Psoas muscle (tissue), 7 donors: ENCODE measurements at regions not wholly inside any gene's neighbourhood (a gene's known extent, or its start where the extent isn't known, plus 50 kb on each side); places are given as distances from the start of the nearest gene placed in this dataset.

Experiments used
- ATAC-seq, 4 donors: fragments of 200-7000 bp; cut with Tn5 transposase; one replicate each; pipeline ENCODE4 v1.9.1; 2020; ENCODE audit warnings: moderate library complexity in 3 of 4, mild to moderate bottlenecking in 2 of 4
- DNase-seq, 2 donors: peaks; one replicate each; pipeline ENCODE4 v3.0.0-alpha.2; 2020
- H3K27ac ChIP-seq: fragments of 200-600 bp; one replicate; pipeline ENCODE4 v1.8.0; 2022
- H3K27me3 ChIP-seq, 3 donors: fragments of 200-600 bp in 1 of 3; one replicate each; pipeline versions ENCODE4 v1.6.1 to v1.8.0; 2013 to 2022; ENCODE audit warnings: low read length in 2 of 3, mild to moderate bottlenecking in 2 of 3, moderate library complexity in 1 of 3; ENCODE audit not compliant: insufficient read depth in 3 of 3
- H3K36me3 ChIP-seq, 2 donors: fragments of 200-600 bp in 1 of 2; one replicate each; pipeline versions ENCODE4 v1.6.1 to v1.8.0; 2013 to 2022; ENCODE audit warnings: low read depth in 1 of 2, mild to moderate bottlenecking in 1 of 2, moderate library complexity in 1 of 2; ENCODE audit not compliant: insufficient read depth in 1 of 2
- H3K4me1 ChIP-seq: fragments of 200-600 bp; one replicate; pipeline ENCODE4 v1.8.0; 2022
- H3K4me3 ChIP-seq: fragments of 200-600 bp; one replicate; pipeline ENCODE4 v1.8.0; 2022; ENCODE audit warnings: mild to moderate bottlenecking
- H3K9me3 ChIP-seq: fragments of 200-600 bp; one replicate; pipeline ENCODE4 v1.8.0; 2022
- WGBS, 3 donors: extraction: QIAGEN DNeasy Blood & Tissue Kit; methylation state at CpG; one replicate each; pipeline versions ENCODE4 v1.1.6 to v1.1.7; 2013; 5-methylcytosine and 5-hydroxymethylcytosine counted together
- intact Hi-C, 2 donors: fragments of 100-400 bp; cut with DNase I; formaldehyde crosslinking; loops; one replicate each; pipeline versions ENCODE4 v1.11.0 to v1.14.2; 2022
- TF ChIP-seq, protein P1 (sequence below): fragments of 200-600 bp; IDR thresholded peaks from one replicate; pipeline ENCODE4 v1.8.0; 2022; ENCODE audit warnings: antibody characterized with exemption
- donor health status: healthy with polysubstance abuse.
- donor health status: DM: no; HTN: no; CAD: no; lungs with moderate emphysema.
- donor health status: Bipolar disorder and iron deficiency.
- donor health status: healthy.
- donor health status: DM: yes; HTN: yes; CAD: no.
- donor health status: DM: no; HTN: no; CAD: no.
- donor health status: DM: yes; HTN: yes; CAD: no.

GRCh38 chr10:120998782-120999285 is 147.7 kb downstream of the WDR11 start:
- no peaks in the 10 kb centered on the region for H3K4me1 ChIP-seq
- no peaks in the 10 kb centered on the region for H3K36me3 ChIP-seq
- intact Hi-C loops = loop anchor here in 1 of 2 donors (10.0 kb wide), 1 partner anchor 1746 kb away; no protein-coding TSS in a partner anchor
- peaks cover 7% of the 10 kb centered on the region for H3K9me3 ChIP-seq
- ATAC-seq (no peak), DNase-seq (no peak)
- no peak overlapping the region for H3K27ac ChIP-seq
- 85 to 89% (median 85%) methylated on average over 6 of the region's 6 CpGs for WGBS, 3 donors
- H3K4me3 ChIP-seq = no peak overlapping the region
- H3K27me3 ChIP-seq = peaks cover 0 to 1% (median 0%) of the 10 kb centered on the region in 3 donors
- TF ChIP-seq, protein P1, sequence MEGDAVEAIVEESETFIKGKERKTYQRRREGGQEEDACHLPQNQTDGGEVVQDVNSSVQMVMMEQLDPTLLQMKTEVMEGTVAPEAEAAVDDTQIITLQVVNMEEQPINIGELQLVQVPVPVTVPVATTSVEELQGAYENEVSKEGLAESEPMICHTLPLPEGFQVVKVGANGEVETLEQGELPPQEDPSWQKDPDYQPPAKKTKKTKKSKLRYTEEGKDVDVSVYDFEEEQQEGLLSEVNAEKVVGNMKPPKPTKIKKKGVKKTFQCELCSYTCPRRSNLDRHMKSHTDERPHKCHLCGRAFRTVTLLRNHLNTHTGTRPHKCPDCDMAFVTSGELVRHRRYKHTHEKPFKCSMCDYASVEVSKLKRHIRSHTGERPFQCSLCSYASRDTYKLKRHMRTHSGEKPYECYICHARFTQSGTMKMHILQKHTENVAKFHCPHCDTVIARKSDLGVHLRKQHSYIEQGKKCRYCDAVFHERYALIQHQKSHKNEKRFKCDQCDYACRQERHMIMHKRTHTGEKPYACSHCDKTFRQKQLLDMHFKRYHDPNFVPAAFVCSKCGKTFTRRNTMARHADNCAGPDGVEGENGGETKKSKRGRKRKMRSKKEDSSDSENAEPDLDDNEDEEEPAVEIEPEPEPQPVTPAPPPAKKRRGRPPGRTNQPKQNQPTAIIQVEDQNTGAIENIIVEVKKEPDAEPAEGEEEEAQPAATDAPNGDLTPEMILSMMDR = no peak

GRCh38 chr10:120999868-121000267 is 148.7 kb downstream of the WDR11 start:
- TF ChIP-seq, protein P1 = no peak
- WGBS, 3 donors = 74 to 79% (median 77%) methylated on average over 6 of the region's 6 CpGs
- no peak for DNase-seq

DNA sequence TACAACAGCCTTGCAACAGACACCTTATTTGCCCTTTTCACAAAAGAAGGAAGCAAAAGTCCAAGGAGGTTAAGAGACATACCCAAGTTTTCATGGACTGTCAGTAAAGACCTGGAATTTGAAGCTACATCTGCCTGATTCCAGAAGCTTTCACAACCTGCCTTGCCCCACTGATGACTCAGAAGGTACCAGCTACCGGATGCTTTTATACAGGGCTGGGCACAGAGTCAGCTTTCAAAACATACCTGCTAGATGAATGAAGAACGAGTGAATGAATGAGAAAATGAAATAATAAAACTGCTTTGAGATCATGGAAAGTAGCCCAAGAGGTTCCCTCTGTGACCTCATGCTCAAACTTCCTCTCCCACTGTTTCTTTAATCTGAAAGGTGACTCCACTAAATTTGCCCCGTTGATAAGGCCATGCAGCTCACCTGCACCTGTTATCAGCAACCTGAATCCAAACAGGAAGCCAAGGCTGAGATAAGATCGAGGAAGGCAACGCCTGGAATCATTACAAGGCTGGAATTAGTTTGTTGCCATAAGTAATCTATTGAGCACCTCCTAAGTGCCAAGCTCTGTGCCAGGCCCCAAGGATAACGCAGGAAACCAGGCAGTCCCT is 151.5 kb downstream of the WDR11 start:
- DNase-seq (no peak), ATAC-seq (no peak)
- intact Hi-C loops = no loop called here
- H3K36me3 ChIP-seq = no peaks in the 10 kb centered on the region
- H3K4me1 ChIP-seq = no peaks in the 10 kb centered on the region
- no peak overlapping the region for H3K27ac ChIP-seq
- TF ChIP-seq, protein P1 = no peak
- peaks cover 0 to under 1% (median 0%) of the 10 kb centered on the region in 3 donors for H3K27me3 ChIP-seq
- H3K4me3 ChIP-seq = no peak overlapping the region
- WGBS, 3 donors = 69 to 70% (median 70%) methylated on average over 6 of the region's 6 CpGs
- peaks cover 23% of the 10 kb centered on the region for H3K9me3 ChIP-seq

More at GRCh38 chr10:120999868-121000267, 148.7 kb downstream of the WDR11 start:
- Histone ChIP-seq H3K36me3 (no peaks in the 10 kb centered on the region), H3K4me3 (no peak overlapping the region), H3K27ac (no peak overlapping the region), H3K9me3 (no peaks in the 10 kb centered on the region), H3K4me1 (no peaks in the 10 kb centered on the region), H3K27me3 (peaks cover 0 to 1% (median 0%) of the 10 kb centered on the region in 3 donors)
- ATAC-seq = no peak
- intact Hi-C loops = loop anchor here in 1 of 2 donors (10.0 kb wide), 1 partner anchor 1745 kb away; no protein-coding TSS in a partner anchor

GRCh38 chr10:121005948-121006587 is 154.9 kb downstream of the WDR11 start:
- no peaks in the 10 kb centered on the region for H3K4me1 ChIP-seq
- 84 to 87% (median 86%) methylated on average over 5 of the region's 5 CpGs for WGBS, 3 donors
- H3K36me3 ChIP-seq = no peaks in the 10 kb centered on the region
- DNase-seq (no peak), ATAC-seq (no peak)
- no peak overlapping the region for H3K4me3 ChIP-seq
- H3K9me3 ChIP-seq = peaks cover 23% of the 10 kb centered on the region
- no peak overlapping the region for H3K27ac ChIP-seq
- intact Hi-C loops = no loop called here
- H3K27me3 ChIP-seq = no peaks in the 10 kb centered on the region
- TF ChIP-seq, protein P1 = no peak
